Activated CD4-positive, alpha-beta T cell treated with anti-CD3 and anti-CD28 coated beads for 36 hours (primary cell): ENCODE measurements at regions not wholly inside any gene's neighbourhood (a gene's known extent, or its start where the extent isn't known, plus 50 kb on each side); places are given as distances from the start of the nearest gene placed in this dataset.

ENCODE experiments used
- ATAC-seq: fragments of 200-7000 bp; cut with Tn5 transposase; one replicate; pipeline ENCODE4 v1.10.0; 2021; ENCODE audit warnings: mild to moderate bottlenecking, moderate library complexity
- CTCF ChIA-PET: fragments of 350-600 bp; sonication (Branson Sonifier 250); formaldehyde crosslinking; loops from one replicate; lab custom pipeline; 2021; ENCODE audit warnings: antibody characterized with exemption; lab: Charles Lee
- POLR2A ChIA-PET: fragments of 350-600 bp; sonication (Branson Sonifier 250); formaldehyde crosslinking; loops from one replicate; lab custom pipeline; 2021; ENCODE audit warnings: antibody characterized with exemption, inconsistent platforms; lab: Charles Lee
- DNase-seq: peaks from one replicate; pipeline ENCODE4 v3.0.0-alpha.2; 2020
- H3K27ac Mint-ChIP-seq: one replicate; pipeline ENCODE4 v1.8.0; 2021; ENCODE audit warnings: mixed read lengths
- H3K27me3 Mint-ChIP-seq: one replicate; pipeline ENCODE4 v1.8.0; 2021; ENCODE audit warnings: mixed read lengths
- H3K36me3 Mint-ChIP-seq: one replicate; pipeline ENCODE4 v1.8.0; 2021; ENCODE audit warnings: low read depth, mixed read lengths
- H3K4me1 Mint-ChIP-seq: one replicate; pipeline ENCODE4 v1.8.0; 2021; ENCODE audit warnings: mixed read lengths
- H3K4me3 Mint-ChIP-seq: one replicate; pipeline ENCODE4 v1.8.0; 2021; ENCODE audit warnings: mild to moderate bottlenecking, moderate library complexity, mixed read lengths
- H3K9me3 Mint-ChIP-seq: one replicate; pipeline ENCODE4 v1.8.0; 2021; ENCODE audit warnings: low read depth, mixed read lengths
- intact Hi-C, 2 experiments: fragments of 100-400 bp; cut with DNase I in 1 of 2; cut with micrococcal nuclease in 1 of 2; formaldehyde crosslinking; loops; one replicate each; pipeline versions ENCODE4 v1.14.2 to v1.15.1; 2022 to 2024; cut with DNase I, micrococcal nuclease

DNA sequence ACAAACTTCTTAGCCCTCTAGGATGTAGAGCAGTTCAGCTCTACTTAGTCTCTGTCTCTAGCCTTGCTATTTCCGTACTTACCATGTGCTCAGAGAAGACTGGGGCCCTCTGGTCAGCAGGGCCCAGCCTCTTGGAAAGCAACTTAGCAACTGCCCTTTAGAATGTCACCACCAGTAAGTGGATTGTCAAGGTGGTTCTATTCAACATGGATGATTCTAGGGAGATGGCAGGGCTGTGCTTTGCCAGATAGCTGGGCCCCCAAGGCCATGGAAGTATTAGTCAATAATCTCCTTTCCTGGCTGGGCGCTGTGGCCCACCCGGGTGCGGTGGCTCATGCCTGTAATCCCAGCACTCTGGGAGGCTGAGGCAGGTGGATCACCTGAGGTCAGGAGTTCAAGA lies 177.6 kb upstream of the MVB12B start:
- peaks cover 28% of the 10 kb centered on the region for H3K27me3 Mint-ChIP-seq
- DNase-seq, result no peak
- H3K27ac Mint-ChIP-seq, result no peak overlapping the region
- no peak overlapping the region for H3K4me3 Mint-ChIP-seq
- ATAC-seq, result no peak
- peaks cover 8% of the 10 kb centered on the region for H3K4me1 Mint-ChIP-seq
- intact Hi-C loops, result no loop called here
- POLR2A ChIA-PET, result no interaction called here
- no peaks in the 10 kb centered on the region for H3K9me3 Mint-ChIP-seq
- CTCF ChIA-PET, result interaction anchor here (0.7 to 1.0 kb wide), 4 partner anchors 12 to 741 kb away, joined by 3 to 4 read pairs (median 3); no protein-coding TSS in a partner anchor
- no peaks in the 10 kb centered on the region for H3K36me3 Mint-ChIP-seq

DNA sequence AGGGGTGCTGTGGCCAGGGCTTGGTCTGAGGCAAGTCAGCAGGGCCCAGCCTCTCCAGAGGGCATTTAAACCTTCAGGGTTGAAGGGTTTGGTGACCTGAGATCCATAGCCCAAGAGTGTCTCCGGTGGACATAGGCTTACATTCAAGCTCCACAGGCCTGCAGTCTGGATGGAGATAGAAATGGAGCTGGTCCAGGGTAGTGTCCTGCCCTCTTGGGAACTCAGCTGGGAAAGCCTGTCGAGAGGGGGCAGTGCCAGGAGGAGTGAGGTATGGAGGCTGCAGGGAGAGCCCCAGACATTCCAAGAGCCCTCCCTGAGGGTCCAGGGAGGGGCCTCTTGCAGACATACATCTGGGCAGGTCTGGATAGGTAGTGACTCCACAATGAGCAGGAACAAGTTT lies 177.0 kb upstream of the MVB12B start:
- H3K27me3 Mint-ChIP-seq, result peaks cover 26% of the 10 kb centered on the region
- ChIA-PET CTCF (interaction anchor here (1.0 kb wide), 1 partner anchor 12 kb away, joined by 3 read pairs; no protein-coding TSS in a partner anchor), POLR2A (no interaction called here)
- H3K9me3 Mint-ChIP-seq, result no peaks in the 10 kb centered on the region
- H3K4me1 Mint-ChIP-seq, result peaks cover 8% of the 10 kb centered on the region
- ATAC-seq, result no peak
- no peak overlapping the region for H3K4me3 Mint-ChIP-seq
- no peak overlapping the region for H3K27ac Mint-ChIP-seq
- DNase-seq, result no peak
- no peaks in the 10 kb centered on the region for H3K36me3 Mint-ChIP-seq
- intact Hi-C loops, result no loop called here

DNA sequence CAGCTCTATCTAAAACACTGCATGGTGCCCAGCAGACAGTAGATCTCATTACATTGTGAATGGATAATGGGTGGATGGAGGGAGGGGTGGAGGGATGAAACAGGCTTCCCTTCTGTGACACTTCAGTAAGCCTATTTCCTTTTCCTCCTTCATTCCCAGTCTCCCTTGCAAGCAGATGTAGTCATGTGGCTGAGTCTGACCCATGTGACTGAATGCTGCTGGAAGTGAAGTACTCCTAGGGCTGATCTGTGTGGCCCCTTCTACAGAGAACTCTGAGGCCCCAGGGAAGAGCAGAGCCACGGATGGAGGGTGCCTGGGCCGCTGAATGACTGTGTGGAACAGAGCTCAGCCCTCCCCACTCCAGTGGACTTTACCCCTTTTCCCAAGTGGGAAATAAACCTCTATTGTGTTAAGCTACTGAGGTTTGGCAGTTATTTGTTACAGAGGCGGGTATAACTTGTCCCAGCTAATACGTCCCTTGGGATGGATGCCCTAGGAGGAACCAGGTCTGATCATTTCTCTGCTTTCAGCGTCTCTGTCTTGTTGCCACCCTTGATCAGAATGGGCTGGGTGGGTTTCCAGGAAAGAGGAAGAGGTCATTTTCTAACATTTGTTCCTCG lies 176.1 kb upstream of the MVB12B start:
- Mint-ChIP-seq H3K4me1 (peaks cover 8% of the 10 kb centered on the region), H3K4me3 (no peak overlapping the region), H3K9me3 (no peaks in the 10 kb centered on the region), H3K27ac (no peak overlapping the region), H3K27me3 (peaks cover 23% of the 10 kb centered on the region), H3K36me3 (no peaks in the 10 kb centered on the region)
- intact Hi-C loops, result no loop called here
- ChIA-PET POLR2A (interaction anchor here (0.6 kb wide), 1 partner anchor 23 kb away, joined by 3 read pairs; no protein-coding TSS in a partner anchor), CTCF (no interaction called here)
- DNase-seq (no peak), ATAC-seq (no peak)

DNA sequence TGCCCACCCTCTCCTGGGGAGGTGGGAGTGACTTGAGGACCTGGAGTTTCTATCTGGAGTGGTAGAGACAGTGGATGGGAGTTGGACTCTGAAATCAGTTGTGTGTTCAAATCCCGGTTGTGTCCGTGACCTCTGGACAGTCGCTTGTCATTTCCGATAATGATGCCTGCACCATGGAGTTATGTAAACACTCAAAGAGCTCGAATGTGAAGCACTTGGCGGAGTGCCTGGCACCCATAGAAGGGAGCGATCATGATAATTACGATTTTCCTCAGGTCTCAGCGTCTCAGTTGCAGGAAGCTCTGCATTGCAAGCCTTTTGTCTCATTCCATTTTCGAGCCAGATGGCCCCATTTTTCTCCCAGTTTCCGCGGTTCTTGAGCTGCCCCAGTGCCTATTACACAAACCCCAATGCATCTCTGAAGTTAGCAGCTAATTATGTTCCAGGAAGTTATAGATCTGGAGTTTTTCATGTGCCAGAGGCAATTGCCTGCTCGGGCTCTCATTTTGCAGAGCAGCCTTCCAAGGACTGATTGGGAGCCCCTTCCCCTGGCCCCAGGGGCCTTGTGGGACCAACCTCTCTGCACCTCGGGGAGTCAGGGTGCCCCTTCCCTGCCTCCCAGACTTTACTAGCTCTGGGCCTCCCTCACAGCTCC lies 175.5 kb upstream of the MVB12B start:
- H3K4me1 Mint-ChIP-seq, result peaks cover 5% of the 10 kb centered on the region
- H3K27ac Mint-ChIP-seq, result no peak overlapping the region
- ATAC-seq (no peak), DNase-seq (no peak)
- CTCF ChIA-PET, result no interaction called here
- no peak overlapping the region for H3K4me3 Mint-ChIP-seq
- POLR2A ChIA-PET, result interaction anchor here (0.6 kb wide), 1 partner anchor 22 kb away, joined by 3 read pairs; no protein-coding TSS in a partner anchor
- intact Hi-C loops, result no loop called here
- H3K9me3 Mint-ChIP-seq, result no peaks in the 10 kb centered on the region
- no peaks in the 10 kb centered on the region for H3K36me3 Mint-ChIP-seq
- H3K27me3 Mint-ChIP-seq, result peaks cover 20% of the 10 kb centered on the region

DNA sequence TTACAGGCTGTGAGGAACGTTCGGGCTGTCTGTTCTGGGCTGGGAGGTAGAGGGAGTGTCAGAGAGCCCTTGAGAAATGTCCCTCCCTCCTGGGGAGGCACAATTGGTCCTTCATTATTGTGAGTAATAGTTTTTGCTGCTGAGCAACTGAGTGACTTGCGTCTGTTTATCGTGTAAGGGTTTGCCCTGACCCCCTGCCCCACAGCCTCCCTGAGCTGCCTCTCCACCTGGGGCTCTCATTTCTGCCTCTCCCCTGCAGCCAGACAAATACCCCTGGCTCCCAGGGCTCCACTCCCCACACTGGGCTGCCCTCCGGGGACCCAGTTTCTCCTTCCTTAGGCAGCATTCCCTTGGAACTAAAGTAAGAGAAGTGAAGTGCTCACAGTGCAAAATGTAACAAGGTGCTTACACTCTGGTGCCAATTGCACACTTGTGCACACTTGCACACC lies 174.9 kb upstream of the MVB12B start:
- H3K27ac Mint-ChIP-seq, result no peak overlapping the region
- no peak overlapping the region for H3K4me3 Mint-ChIP-seq
- H3K9me3 Mint-ChIP-seq, result no peaks in the 10 kb centered on the region
- intact Hi-C loops, result no loop called here
- no peaks in the 10 kb centered on the region for H3K4me1 Mint-ChIP-seq
- H3K36me3 Mint-ChIP-seq, result no peaks in the 10 kb centered on the region
- no peak for ATAC-seq
- POLR2A ChIA-PET, result no interaction called here
- no peak for DNase-seq
- H3K27me3 Mint-ChIP-seq, result peaks cover 17% of the 10 kb centered on the region
- CTCF ChIA-PET, result no interaction called here

DNA sequence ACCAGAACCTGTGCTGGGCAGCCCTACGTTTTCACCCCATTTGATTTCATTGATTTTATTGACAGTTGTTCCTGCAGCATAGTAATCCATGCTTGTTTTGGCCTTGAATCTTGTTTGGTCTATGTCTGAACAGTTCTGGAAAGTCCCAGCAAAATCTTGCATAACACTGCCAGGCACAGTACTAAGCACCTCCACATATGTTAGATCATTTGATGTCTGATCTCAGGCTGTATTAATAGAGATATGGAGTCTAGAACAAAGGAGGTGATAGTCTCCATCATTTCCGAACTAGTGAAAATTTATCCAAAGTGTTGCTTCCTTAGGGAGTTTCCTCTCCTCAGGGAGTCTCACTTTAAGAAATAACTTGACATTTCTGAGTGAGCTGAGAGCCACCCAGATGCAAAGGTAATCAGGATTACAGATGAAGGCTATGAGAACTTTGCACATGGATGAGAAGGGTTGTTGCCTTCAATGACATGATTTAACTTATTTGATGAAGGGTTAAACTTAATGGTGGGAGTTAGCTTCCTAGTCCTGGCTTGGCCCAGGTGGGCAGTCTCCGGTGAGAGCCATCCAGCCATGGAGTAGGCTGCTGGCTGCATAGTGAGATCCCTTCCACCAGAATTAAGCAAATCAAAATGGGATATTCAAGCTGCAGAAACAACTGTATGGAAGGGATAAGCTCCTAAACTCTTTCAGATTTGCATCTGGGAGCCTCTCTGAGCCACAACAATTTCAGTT lies 173.8 kb upstream of the MVB12B start:
- no peak overlapping the region for H3K4me3 Mint-ChIP-seq
- CTCF ChIA-PET, result no interaction called here
- intact Hi-C loops, result no loop called here

DNA sequence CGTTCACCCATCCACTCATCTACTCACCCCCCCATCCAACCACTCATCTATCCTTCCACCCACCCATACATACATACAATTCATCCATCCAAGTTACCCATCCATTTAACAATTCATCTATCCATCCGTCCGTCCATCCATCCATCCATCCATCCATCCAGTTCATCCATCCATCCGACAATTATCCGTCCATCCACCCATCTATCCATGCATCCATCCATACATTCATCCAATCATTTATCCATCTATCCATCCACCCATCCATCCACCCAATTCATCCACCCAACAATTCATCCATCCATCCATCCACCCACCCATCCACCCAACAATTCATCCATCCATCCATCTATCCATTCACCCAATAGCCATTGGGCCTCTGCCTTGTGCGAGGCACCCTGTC lies 173.2 kb upstream of the MVB12B start:
- POLR2A ChIA-PET, result no interaction called here
- no peaks in the 10 kb centered on the region for H3K4me1 Mint-ChIP-seq
- intact Hi-C loops, result no loop called here
- DNase-seq (no peak), ATAC-seq (no peak)
- no peak overlapping the region for H3K4me3 Mint-ChIP-seq
- no peak overlapping the region for H3K27ac Mint-ChIP-seq
- H3K27me3 Mint-ChIP-seq, result peaks cover 19% of the 10 kb centered on the region
- no peaks in the 10 kb centered on the region for H3K9me3 Mint-ChIP-seq
- H3K36me3 Mint-ChIP-seq, result no peaks in the 10 kb centered on the region
- CTCF ChIA-PET, result no interaction called here

More for the DNA sequence above, 173.8 kb upstream of the MVB12B start:
- Mint-ChIP-seq H3K4me1 (no peaks in the 10 kb centered on the region), H3K9me3 (no peaks in the 10 kb centered on the region), H3K27ac (no peak overlapping the region), H3K27me3 (peaks cover 21% of the 10 kb centered on the region), H3K36me3 (no peaks in the 10 kb centered on the region)
- ATAC-seq (no peak), DNase-seq (no peak)
- POLR2A ChIA-PET, result no interaction called here

DNA sequence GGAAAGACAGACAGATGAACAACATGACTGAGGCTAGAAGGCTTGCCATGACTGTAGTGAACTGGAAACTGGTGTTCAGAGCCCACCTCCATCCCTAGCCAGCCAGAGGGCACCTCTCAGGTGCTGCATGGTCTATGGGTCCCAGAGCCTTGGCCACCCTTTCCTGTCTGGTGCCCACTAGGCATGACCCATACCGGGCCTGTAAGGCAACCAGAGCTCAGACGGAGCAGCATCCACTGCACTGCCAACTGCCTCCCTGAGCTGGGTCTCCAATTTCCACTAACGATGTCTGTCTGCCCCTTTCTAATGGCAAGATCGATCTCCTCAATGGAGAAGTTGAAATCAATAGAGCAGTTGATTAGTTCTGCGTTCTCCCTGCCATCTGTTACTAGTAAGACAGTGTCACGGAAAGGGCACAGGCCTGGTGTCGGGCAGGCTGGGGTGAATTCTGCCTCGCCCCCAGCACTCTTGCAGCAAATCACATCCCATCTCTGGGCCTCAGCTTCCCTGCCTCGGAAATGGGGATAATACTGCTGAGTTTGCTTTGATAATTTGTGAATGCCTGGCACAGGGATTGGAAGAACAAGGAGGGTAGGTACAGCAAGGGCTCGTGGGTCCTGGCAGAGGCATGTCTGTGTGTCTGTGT lies 172.3 kb upstream of the MVB12B start:
- POLR2A ChIA-PET, result no interaction called here
- intact Hi-C loops, result no loop called here
- H3K27ac Mint-ChIP-seq, result no peak overlapping the region
- ATAC-seq (no peak), DNase-seq (no peak)
- no peaks in the 10 kb centered on the region for H3K4me1 Mint-ChIP-seq
- H3K36me3 Mint-ChIP-seq, result no peaks in the 10 kb centered on the region
- peaks cover 16% of the 10 kb centered on the region for H3K27me3 Mint-ChIP-seq
- CTCF ChIA-PET, result no interaction called here
- no peak overlapping the region for H3K4me3 Mint-ChIP-seq
- H3K9me3 Mint-ChIP-seq, result no peaks in the 10 kb centered on the region

DNA sequence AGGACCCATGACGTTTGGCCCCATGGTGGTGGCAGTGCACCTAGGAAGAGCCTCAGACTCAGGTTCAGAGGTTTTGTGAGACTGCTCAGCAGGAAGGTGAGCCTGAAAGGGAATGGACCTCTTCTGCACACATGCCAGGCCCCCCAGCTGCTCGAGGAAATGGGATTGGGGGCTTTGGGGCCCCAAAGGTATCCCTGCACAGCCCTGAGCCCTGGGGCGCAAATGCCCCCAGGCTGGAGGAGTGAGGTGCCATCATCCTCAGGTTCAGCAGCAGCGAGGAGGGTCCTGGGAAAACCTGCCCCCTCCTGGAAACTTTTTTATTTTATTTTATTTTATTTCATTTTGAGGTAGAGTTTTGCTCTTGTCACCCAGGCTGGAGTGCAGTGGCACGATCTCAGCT lies 171.8 kb upstream of the MVB12B start:
- ChIA-PET POLR2A (interaction anchor here (0.6 kb wide), 1 partner anchor 1065 kb away, joined by 3 read pairs; no protein-coding TSS in a partner anchor), CTCF (no interaction called here)
- peaks cover 16% of the 10 kb centered on the region for H3K27me3 Mint-ChIP-seq
- H3K4me3 Mint-ChIP-seq, result no peak overlapping the region
- ATAC-seq (no peak), DNase-seq (no peak)
- H3K4me1 Mint-ChIP-seq, result no peaks in the 10 kb centered on the region
- intact Hi-C loops, result no loop called here
- H3K9me3 Mint-ChIP-seq, result no peaks in the 10 kb centered on the region
- H3K27ac Mint-ChIP-seq, result no peak overlapping the region
- no peaks in the 10 kb centered on the region for H3K36me3 Mint-ChIP-seq

DNA sequence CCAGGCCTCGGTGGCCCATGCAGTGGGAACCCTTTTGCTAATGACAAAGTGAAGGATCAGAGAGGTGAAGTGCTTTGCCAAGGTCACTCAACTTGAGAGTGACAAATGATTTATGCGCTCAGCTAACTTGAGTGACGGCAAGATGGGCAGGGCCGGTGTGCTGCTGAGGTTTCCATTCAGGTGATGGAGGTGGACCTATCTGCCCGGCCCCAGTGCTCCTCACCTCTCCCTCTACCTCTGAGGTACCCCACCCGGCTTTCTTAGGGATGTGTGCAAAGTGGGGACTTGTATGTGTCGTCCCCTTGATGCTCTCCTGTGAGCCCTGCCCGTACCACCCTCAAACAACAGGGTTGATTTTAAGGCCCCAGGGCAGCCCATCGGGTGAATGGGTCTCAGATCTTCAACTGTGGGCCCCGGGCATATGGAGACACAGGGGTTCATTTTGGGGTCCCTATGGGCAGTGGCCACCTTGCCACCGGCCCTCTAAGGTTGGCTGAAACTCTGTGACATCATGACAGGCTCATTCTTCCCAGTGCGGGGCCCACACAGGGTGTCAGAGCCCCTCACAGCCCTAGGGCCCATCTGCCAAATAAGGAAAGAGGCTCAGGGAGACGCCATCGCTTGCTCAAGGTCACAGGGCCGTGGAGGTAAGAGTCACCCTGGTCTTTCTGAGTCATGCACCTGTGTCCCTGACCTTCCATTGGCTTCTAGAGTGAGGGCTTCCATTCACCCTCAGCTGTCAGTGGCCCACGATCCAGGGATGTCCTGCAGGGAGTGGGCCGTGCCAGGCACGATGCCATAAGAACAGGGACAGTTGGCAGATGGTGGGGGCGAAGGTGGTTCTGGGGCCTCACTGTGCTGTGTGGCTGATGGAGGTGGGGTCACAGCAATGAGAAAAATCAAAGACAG lies 170.6 kb upstream of the MVB12B start:
- no peaks in the 10 kb centered on the region for H3K4me1 Mint-ChIP-seq
- H3K36me3 Mint-ChIP-seq, result no peaks in the 10 kb centered on the region
- intact Hi-C loops, result no loop called here
- DNase-seq, result no peak
- no peak overlapping the region for H3K4me3 Mint-ChIP-seq
- H3K27ac Mint-ChIP-seq, result no peak overlapping the region
- ChIA-PET POLR2A (no interaction called here), CTCF (no interaction called here)
- ATAC-seq, result no peak
- H3K27me3 Mint-ChIP-seq, result peaks cover 16% of the 10 kb centered on the region
- H3K9me3 Mint-ChIP-seq, result no peaks in the 10 kb centered on the region

DNA sequence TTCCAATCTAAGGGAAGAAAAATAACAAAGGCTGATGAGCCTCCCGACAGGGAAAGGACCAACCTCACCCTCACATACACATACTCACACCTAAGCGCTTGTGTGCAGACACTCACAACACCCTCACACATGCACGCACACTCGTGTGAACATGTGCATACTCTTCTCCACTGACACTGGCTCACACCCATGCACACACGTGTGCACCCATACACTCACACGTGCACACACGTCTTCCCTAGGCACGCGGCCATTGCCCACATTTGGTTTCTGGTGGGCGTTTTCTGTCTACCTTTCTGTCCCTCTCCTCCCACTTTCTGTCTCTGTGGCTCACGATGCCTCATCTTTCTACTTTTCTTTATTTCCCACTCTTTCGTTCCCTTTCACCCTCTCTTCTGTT lies 169.7 kb upstream of the MVB12B start:
- Mint-ChIP-seq H3K9me3 (no peaks in the 10 kb centered on the region), H3K27me3 (peaks cover 16% of the 10 kb centered on the region), H3K4me3 (no peak overlapping the region), H3K36me3 (no peaks in the 10 kb centered on the region), H3K4me1 (no peaks in the 10 kb centered on the region), H3K27ac (no peak overlapping the region)
- CTCF ChIA-PET, result interaction anchor here (0.7 kb wide), 1 partner anchor 596 kb away, joined by 3 read pairs; no protein-coding TSS in a partner anchor
- DNase-seq (no peak), ATAC-seq (no peak)
- intact Hi-C loops, result no loop called here
- POLR2A ChIA-PET, result no interaction called here
